ENCODE measurements at regions not wholly inside any gene's neighbourhood (a gene's known extent, or its start where the extent isn't known, plus 50 kb on each side); places are given as distances from the start of the nearest gene placed in this dataset.

DNA sequence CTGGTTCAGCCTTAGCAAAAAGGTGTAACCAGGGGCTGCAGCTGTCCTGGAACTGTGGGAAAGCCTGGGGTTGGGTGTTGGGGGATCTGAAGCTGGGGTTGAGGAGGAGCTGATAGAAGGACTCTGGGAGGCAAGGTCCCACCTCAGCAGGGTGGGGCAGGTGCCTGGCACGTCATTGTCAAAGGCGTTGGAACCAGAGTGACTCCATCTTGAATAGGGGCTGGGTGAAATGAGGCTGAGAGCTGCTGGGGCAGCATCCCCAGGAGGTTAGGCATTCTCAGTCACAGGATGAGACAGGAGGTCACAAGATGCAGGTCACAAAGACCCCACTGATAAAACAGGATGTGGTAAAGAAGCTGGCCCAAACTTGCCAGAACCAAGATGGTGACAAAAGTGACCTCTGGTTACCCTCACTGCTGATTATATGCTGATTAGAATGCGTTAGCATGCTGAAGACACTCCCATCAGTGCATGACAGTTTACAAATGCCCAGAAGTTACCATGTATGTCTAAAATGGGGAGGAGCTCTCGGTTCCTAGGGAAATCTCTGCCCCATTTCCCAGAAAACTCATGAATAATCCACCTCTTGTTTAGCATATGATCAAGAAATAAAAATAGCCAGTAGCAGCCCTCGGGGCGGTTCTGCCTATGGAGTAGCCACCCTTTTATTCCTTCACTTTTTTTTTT lies 85.4 kb downstream of the IER5 start (continued):
- TF ChIP-seq ZNF841 (CRISPR knock-in tag; IDR thresholded peaks at IDR 0.05; ENCODE audit: borderline replicate concordance) (no peak), TEF (CRISPR knock-in tag; IDR thresholded peaks at IDR 0.05) (no peak), NFKB2 (CRISPR knock-in tag; IDR thresholded peaks at IDR 0.05; ENCODE audit: borderline replicate concordance) (no peak), ZSCAN29 (CRISPR knock-in tag; conservative IDR thresholded peaks at IDR 0.05) (no peak)

- H3K9me3 ChIP-seq (ENCODE audit: low read length) = peaks cover 22% of the 10 kb centered on the region
- intact Hi-C loops (cut with micrococcal nuclease; ENCODE audit: unreplicated experiment) (no loop called here), in situ Hi-C loops (cut with HindIII; ENCODE audit: extremely low pct_ligation_motif_present, low pct_unique_long_range_greater_than_20kb) (no loop called here)
- no peak overlapping the region for H3K4me3 ChIP-seq (replicated peaks in 1 of 3; ENCODE audit: insufficient read depth in 1 of 3, low read depth in 2 of 3, low read length in 3 of 3)
- ATAC-seq = no peak
- H3K27ac ChIP-seq (ENCODE audit: extremely low read length, insufficient read depth, low read length) = no peak overlapping the region
- DNase-seq (ENCODE audit: low spot score) = no peak
- no peak for TF ChIP-seq TCF12 (IDR thresholded peaks at IDR 0.05)
- no peak for TF ChIP-seq TCF12 (CRISPR knock-in tag; IDR thresholded peaks at IDR 0.05)
- no peak for TF ChIP-seq NR2F1 (CRISPR knock-in tag; IDR thresholded peaks at IDR 0.05)
- no peak for TF ChIP-seq PLRG1 (conservative IDR thresholded peaks at IDR 0.05)
- TF ChIP-seq KAT7 (CRISPR knock-in tag; IDR thresholded peaks at IDR 0.05; ENCODE audit: borderline replicate concordance) = no peak
- no peak for TF ChIP-seq ARID2 (CRISPR knock-in tag; IDR thresholded peaks at IDR 0.05; ENCODE audit: borderline replicate concordance)
- TF ChIP-seq ZMYM2 (CRISPR knock-in tag; IDR thresholded peaks at IDR 0.05) = no peak
- no peak for TF ChIP-seq ZBTB40 (IDR thresholded peaks at IDR 0.05)
- TF ChIP-seq ZBTB40 (CRISPR knock-in tag; IDR thresholded peaks at IDR 0.05) = no peak
- no peak for TF ChIP-seq ZNF329 (CRISPR knock-in tag; IDR thresholded peaks at IDR 0.05; ENCODE audit: low read depth)
- no peak for TF ChIP-seq CHCHD3 (CRISPR knock-in tag; IDR thresholded peaks at IDR 0.05)
- no peak overlapping the region for H2AFZ ChIP-seq (ENCODE audit: low read length)
- H3K27me3 ChIP-seq (ENCODE audit: control insufficient read depth in 1 of 2, insufficient read depth in 2 of 2, low read length in 2 of 2) = peaks cover 0 to 15% of the 10 kb centered on the region in 2 experiments; a peak in 1 of 5 replicates
- ChIA-PET POLR2A (no interaction called here), CTCF (ENCODE audit: low intra/inter-chr PET ratio, low total read pairs) (no interaction called here)
- no peaks in the 10 kb centered on the region for H3K36me3 ChIP-seq (replicated peaks in 1 of 2; ENCODE audit: control insufficient read depth in 1 of 2, insufficient read depth in 2 of 2, low read length in 2 of 2)
- no TSS peak for BruUV-seq (replicated peaks)
- 39% methylated on average over 4 of the region's 4 CpGs for WGBS (ENCODE audit: low lambda C conversion rate)
- H3K9ac ChIP-seq (ENCODE audit: insufficient read depth, low read depth, low read length) = no peak overlapping the region
- no peak overlapping the region for H3K4me2 ChIP-seq (ENCODE audit: low read depth, low read length)
- no peaks in the 10 kb centered on the region for H4K20me1 ChIP-seq (ENCODE audit: insufficient read depth, low read length)
- H3K4me1 ChIP-seq (ENCODE audit: insufficient read depth, low read length) = peaks cover 9% of the 10 kb centered on the region
- H3K79me2 ChIP-seq (ENCODE audit: insufficient read depth, low read length) = no peaks in the 10 kb centered on the region
- FAIRE-seq = no peak
These were observed 86.4 kb downstream of the IER5 start for GRCh38 chr1:181174861-181175260.
